A673 (cell line): ENCODE measurements at regions not wholly inside any gene's neighbourhood (a gene's known extent, or its start where the extent isn't known, plus 50 kb on each side); places are given as distances from the start of the nearest gene placed in this dataset.

Experiments used
- EZH2 ChIP-seq: fragments of 200-600 bp; sonication (generic); IDR thresholded peaks from 2 replicates; pipeline ENCODE4 v1.6.1; 2017; ENCODE audit warnings: borderline replicate concordance, low read depth, mild to moderate bottlenecking, mixed read lengths, antibody characterized with exemption, low read length; ENCODE audit not compliant: poor library complexity, severe bottlenecking
- TF ChIP-seq, protein P1 (sequence below): fragments of 300-800, 200-600 bp; sonication (generic); conservative IDR thresholded peaks from 2 replicates; pipeline ENCODE4 v1.5.1; 2017; ENCODE audit warnings: low read depth, mild to moderate bottlenecking, antibody characterized with exemption, low read length, moderate library complexity, mixed read lengths

- no peak for TF ChIP-seq EZH2
- TF ChIP-seq, protein P1, sequence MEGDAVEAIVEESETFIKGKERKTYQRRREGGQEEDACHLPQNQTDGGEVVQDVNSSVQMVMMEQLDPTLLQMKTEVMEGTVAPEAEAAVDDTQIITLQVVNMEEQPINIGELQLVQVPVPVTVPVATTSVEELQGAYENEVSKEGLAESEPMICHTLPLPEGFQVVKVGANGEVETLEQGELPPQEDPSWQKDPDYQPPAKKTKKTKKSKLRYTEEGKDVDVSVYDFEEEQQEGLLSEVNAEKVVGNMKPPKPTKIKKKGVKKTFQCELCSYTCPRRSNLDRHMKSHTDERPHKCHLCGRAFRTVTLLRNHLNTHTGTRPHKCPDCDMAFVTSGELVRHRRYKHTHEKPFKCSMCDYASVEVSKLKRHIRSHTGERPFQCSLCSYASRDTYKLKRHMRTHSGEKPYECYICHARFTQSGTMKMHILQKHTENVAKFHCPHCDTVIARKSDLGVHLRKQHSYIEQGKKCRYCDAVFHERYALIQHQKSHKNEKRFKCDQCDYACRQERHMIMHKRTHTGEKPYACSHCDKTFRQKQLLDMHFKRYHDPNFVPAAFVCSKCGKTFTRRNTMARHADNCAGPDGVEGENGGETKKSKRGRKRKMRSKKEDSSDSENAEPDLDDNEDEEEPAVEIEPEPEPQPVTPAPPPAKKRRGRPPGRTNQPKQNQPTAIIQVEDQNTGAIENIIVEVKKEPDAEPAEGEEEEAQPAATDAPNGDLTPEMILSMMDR: no peak
These were observed 125.0 kb upstream of the ID4 start for GRCh38 chr6:19712012-19712688.
